ENCODE measurements at regions not wholly inside any gene's neighbourhood (a gene's known extent, or its start where the extent isn't known, plus 50 kb on each side); places are given as distances from the start of the nearest gene placed in this dataset.

GRCh38 chr9:87824216-87824875 lies 58.3 kb upstream of the SPATA31E1 start:
- DNase-seq (ENCODE audit: low spot score): no peak

- DNase-seq (ENCODE audit: low spot score): no peak
These were observed 57.8 kb upstream of the SPATA31E1 start for GRCh38 chr9:87824886-87825285.

- no peak for DNase-seq (ENCODE audit: low spot score)
These were observed 56.3 kb upstream of the SPATA31E1 start for GRCh38 chr9:87826331-87826730.

- DNase-seq (ENCODE audit: low spot score): no peak
These were observed 55.3 kb upstream of the SPATA31E1 start for GRCh38 chr9:87827341-87827740.

- no peak for DNase-seq (ENCODE audit: low spot score)
These were observed 52.9 kb upstream of the SPATA31E1 start for GRCh38 chr9:87829756-87830155.

GRCh38 chr9:87830446-87830845 lies 52.2 kb upstream of the SPATA31E1 start:
- no peak for DNase-seq (ENCODE audit: low spot score)

GRCh38 chr9:87831159-87831558 lies 51.5 kb upstream of the SPATA31E1 start:
- DNase-seq (ENCODE audit: low spot score): no peak

Data from HuH-7.5 (cell line).